HG03045 (cell line): ENCODE measurements at regions not wholly inside any gene's neighbourhood (a gene's known extent, or its start where the extent isn't known, plus 50 kb on each side); places are given as distances from the start of the nearest gene placed in this dataset.

ENCODE experiments used
- ATAC-seq: cut with Tn5 transposase; IDR thresholded peaks from one replicate; pipeline ENCODE4 v1.9.1; 2021; ENCODE audit warnings: mild to moderate bottlenecking, moderate library complexity; ENCODE audit not compliant: unreplicated experiment

DNA sequence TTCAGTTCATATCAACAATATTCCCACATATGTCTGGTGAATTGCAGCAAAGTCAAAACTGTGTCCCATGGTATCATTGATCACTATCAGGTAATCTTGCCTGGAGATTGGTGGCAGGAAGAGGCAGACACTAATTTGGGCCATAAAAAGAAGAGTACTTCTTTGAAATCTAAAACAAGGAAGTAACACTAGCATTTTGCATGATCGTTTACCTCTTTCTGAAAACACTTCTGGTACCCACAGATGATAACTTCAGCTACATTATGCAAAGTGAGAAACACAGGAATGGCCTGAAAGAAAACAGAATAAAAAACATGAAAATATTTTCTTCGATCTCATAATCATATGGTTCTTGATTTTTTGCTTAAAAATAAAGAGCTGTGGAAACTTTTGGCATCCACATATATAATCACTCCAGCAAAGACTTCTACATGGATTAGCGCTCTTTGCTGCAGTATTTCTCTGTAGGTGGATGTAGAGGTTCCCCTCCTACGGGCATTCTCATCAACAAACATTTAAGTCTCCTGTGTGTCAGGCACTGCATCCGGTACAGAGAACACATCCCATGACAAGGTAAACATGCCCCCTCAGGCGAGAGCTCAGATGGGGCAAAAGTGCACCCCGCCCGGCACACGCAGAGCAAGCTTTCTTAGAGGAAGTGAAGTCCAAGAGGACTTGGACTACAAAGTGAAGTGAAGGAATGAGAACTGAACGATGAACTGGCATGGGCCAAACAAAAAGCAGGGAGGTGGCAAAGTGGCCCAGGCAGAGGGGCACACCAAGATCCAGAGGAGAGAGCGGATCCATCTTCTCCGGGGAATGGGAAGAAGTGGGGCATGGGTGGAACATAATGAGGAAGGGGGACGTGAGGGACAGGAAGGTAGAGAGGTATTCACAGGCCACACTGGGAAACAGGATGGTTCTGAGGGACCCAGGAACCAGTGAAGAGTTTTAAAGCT is 68.0 kb upstream of the RIOK3 start:
- no peak for ATAC-seq

DNA sequence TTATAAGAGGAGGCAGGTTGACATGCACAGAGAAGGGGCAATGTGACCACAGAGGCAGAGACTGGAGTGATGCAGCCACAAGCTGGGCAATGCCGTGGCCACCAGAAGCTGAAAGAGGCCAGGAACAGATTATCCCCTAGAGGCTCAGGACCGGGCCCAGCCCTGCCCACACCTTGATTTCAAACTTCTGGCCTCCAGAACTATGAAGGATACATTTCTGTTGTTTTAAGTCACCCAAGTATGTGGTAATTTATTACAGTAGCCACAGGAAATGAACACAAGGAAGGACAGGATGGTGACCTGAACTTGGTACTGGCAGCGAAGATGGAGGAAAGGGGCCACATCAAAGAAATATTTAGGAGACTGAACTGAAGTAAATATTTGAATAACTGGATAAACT is 66.8 kb upstream of the RIOK3 start:
- no peak for ATAC-seq

DNA sequence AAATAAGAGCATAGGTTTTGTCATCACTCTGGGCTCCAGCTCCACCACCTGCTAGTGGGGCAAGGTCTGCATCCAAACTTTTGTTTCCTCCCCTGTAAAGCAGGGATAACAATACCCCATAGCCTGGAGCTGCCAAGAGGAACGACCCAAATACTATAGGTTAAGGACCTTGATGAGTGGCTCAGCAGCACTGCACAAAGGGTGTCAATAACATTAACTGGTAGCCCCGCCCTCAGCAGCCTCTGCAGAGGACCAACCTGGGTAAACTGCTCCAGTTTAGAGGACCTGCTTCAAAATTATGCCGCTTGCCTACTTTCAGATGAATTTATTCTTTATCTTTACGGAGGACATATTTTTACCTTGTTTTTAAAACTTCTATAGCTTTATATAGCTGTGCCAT is 65.8 kb upstream of the RIOK3 start:
- ATAC-seq: no peak

- ATAC-seq: no peak
Measured at GRCh38 chr18:23388357-23388756, 64.7 kb upstream of the RIOK3 start.

DNA sequence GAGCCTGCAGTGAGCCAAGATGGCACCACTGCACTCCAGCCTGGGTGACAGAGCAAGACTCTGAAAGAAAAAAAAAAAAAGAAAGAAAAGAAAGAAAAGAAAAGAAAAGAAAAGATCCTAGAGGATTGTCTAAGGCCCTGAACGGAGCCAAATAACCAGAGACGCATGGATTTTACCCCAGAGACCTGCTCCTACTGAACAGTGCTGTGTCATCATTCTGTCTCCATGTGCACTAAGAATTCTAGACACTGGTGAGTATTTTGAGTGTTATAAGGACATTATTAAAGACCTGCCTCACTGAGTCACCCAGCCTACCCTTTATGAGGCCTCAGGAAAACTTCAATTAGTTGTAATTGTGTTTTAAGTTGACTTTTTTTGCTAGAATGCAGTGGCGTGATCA is 61.9 kb upstream of the RIOK3 start:
- no peak for ATAC-seq

- ATAC-seq: no peak
Measured at GRCh38 chr18:23397907-23398306, 55.2 kb upstream of the RIOK3 start.

DNA sequence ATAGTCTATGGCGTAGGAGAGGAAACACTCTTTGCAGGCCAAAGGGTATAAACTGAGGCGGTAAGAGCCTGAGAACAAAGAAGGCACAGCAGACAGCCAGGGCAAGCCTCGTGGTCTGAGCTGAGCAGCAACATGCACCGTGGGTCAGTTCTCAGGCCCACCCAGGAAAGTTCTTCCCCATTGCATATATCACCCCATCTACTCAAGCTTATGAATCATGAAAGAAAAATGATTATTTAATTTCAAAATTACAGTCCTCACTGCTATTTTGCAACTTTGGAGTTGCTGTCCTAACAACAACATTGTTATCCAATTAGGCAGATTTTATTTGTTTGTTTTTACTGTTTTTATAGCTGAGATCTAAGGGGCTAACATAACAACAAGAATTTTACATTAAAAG is 54.7 kb upstream of the RIOK3 start:
- no peak for ATAC-seq

DNA sequence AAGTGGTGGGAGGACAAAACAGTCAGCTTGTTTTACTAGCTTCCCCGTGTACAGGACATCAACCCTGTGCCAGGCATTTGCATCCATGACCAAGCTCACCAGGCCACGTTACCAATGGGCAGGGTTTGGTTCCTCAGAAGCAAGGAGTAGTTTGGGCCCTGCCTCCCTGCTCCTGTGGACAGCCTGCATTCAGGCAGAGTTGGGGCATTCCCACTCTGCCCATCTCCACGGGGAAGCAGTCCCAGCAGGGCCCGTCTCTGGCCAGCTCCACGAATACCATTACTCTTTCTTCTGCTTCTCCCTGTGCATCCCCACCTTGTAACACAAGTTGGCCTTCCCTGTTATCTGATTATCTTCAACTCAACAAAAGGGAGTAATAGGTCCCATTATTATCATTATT is 54.0 kb upstream of the RIOK3 start:
- no peak for ATAC-seq

DNA sequence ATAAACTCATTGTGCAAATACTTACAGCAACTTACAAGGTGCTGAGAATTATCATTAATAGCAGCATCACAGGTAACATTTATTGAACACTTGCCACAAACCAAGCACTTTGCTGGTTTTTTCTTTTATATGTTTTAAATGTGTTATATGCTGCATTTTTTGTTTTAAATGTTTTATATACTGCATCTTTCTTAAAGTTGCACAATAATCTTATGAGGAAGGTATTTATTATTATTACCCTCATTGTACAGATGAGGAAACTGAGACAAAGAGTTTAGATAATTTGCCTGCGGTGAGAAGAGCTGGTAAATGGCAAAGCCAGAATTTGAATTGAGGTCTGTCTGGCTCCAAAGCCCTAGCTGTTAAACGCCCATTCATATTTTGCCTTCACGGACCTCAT is 52.2 kb upstream of the RIOK3 start:
- ATAC-seq: no peak

DNA sequence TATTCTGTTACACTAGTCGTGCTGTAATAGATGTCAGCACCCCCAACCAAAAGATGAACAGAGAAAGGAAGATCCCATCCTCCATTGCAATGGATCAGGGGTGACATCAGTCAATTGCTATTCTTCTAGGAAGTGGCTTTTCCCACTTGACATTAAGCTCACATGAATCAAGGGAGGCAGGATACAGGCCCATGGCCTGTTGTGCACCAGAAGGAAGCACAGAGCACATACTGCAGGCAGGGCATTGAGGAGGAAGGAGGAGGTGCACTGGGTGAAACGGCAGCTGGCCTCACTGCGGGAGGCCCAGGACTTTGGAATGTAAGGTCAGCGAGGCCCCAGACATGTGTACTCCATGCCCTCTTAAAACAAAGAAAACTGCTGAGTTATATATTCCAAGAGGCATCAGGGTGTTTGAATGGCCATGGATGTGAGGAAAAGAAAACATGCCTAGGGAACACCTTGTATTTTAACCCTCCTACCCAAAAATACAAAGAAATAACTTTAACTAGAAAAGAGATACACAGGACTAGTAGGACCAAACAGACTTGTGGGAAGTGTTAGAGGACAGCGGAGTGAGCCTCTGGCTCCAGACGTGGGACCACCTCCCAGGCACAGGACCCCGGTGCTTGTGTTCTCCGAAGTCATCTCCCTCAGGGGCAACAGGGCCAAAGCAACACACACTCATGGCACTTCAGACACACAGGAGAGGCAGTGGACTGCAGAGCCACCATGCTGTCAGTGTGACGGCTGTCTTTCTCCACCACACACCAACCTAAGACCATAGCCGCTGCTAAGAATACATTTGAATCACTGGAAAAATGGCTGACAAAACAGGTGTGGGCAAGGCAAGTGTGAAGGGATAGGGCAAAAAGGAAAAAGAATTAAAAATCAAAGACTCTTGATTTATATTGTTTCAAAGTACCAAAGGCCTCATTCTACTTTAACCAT is 51.4 kb upstream of the RIOK3 start:
- ATAC-seq: no peak
